Activated CD8-positive, alpha-beta memory T cell treated with anti-CD3 and anti-CD28 coated beads, Interleukin-2, amount 50 U/mL, for 4 hours (primary cell): ENCODE measurements at regions not wholly inside any gene's neighbourhood (a gene's known extent, or its start where the extent isn't known, plus 50 kb on each side); places are given as distances from the start of the nearest gene placed in this dataset.

Experiments used
- DNase-seq: peaks from one replicate; pipeline ENCODE4 v3.0.0-alpha.2; 2020

- DNase-seq: no peak
Observed at GRCh38 chr2:16161768-16162490, 221.6 kb downstream of the MYCN start.

GRCh38 chr2:16161085-16161565 lies 220.8 kb downstream of the MYCN start:
- no peak for DNase-seq

- no peak for DNase-seq
Observed at GRCh38 chr2:16160281-16161084, 220.1 kb downstream of the MYCN start.

DNA sequence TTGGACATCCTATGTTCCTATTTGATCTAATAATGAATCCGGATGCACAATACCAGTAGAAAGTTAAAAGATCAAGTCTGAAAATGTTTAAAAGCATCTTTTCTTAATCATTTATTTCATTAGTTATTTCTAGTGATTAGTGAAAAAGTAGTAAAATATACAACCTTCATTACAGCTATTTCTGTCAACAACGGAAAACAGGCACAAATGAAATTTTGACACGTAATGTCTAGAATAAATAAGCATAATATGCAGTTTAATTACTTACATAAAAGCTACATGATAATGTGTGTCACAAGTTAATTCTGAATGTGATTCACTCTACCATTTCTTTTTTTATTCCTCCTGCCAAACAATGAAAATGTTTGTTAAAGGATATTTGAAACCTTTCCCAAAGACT lies 216.1 kb downstream of the MYCN start:
- DNase-seq: no peak

- no peak for DNase-seq
Observed at GRCh38 chr2:16155766-16156165, 215.4 kb downstream of the MYCN start.

DNA sequence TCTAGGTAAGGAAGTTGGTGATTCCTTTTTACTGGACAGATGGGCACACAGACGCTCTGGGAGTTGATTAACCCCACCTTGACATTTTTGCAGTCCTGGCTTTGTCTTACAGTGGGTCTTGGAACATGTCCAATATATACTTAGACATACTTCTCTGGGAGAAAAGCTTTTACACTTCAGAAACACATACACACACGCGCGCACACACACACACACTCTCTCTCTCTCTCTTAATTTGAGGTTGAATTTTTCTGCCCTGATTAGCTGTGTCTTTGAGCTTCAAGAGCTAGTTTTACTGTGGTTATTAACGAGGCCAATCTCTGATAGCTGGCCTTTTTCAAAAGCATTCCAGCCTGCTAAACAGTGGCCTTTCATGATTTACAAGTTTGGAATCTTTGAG lies 215.0 kb downstream of the MYCN start:
- DNase-seq: no peak

- no peak for DNase-seq
Observed at GRCh38 chr2:16154501-16155280, 214.3 kb downstream of the MYCN start.

- no peak for DNase-seq
Observed at GRCh38 chr2:16154061-16154460, 213.7 kb downstream of the MYCN start.

GRCh38 chr2:16153754-16154035 lies 213.3 kb downstream of the MYCN start:
- DNase-seq: no peak

- DNase-seq: no peak
Observed at GRCh38 chr2:16152928-16153753, 212.8 kb downstream of the MYCN start.

DNA sequence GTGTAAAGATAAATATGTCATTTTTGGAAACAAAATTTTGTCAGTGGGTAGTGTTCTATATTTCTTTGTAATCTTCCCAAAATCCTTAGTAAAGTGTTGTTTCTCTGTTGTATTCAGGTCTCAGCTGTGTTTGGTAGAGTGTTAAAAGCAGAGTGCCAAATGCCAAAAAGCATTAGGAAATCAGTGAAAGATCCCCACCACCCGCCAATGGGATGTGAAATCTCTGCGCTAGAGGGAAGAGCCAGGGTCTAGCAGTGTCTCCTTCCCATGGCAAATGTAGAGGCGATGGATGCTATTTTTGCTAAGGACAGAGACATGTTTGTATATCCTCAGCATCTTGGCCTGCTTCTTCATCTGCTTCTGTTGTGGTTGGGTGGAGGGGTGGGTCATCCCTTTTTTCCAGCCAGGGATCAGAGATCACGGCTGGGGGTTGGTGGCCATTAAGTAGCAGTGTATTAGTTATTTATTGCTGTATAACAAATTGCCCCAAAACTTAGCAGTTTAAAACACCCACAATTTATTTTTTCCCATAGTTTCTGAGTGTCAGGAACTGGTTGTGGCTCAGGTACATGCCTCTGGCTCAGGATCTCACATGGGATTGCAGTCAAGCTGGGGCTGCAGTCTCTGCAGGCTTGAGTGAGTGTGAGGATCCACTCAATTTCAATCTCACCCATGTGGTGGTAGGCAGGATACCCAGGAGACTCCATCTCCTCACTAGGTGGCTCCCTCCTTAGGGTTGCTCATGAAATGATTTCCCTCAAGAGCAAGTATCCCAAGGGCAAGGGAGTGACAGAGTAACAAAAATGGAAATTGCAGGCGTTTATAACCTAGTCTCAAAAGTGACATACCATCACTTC lies 211.9 kb downstream of the MYCN start:
- DNase-seq: no peak

- DNase-seq: no peak
Observed at GRCh38 chr2:16151651-16152050, 211.3 kb downstream of the MYCN start.

DNA sequence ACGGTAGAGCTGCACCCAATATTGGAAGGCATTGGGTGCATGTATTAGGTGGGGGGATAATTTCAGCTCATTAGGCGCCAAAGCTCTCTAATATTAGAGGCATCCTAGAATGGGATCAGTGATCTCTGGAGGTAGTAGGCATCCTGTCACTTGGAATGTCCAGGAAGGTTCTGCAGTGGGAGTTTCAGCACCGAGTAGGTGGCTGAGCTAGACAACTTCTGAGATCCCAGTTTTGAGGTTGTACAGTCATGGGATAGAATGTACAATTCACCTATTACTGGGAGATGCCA lies 210.9 kb downstream of the MYCN start:
- no peak for DNase-seq

GRCh38 chr2:16150456-16151280 lies 210.3 kb downstream of the MYCN start:
- DNase-seq: no peak

DNA sequence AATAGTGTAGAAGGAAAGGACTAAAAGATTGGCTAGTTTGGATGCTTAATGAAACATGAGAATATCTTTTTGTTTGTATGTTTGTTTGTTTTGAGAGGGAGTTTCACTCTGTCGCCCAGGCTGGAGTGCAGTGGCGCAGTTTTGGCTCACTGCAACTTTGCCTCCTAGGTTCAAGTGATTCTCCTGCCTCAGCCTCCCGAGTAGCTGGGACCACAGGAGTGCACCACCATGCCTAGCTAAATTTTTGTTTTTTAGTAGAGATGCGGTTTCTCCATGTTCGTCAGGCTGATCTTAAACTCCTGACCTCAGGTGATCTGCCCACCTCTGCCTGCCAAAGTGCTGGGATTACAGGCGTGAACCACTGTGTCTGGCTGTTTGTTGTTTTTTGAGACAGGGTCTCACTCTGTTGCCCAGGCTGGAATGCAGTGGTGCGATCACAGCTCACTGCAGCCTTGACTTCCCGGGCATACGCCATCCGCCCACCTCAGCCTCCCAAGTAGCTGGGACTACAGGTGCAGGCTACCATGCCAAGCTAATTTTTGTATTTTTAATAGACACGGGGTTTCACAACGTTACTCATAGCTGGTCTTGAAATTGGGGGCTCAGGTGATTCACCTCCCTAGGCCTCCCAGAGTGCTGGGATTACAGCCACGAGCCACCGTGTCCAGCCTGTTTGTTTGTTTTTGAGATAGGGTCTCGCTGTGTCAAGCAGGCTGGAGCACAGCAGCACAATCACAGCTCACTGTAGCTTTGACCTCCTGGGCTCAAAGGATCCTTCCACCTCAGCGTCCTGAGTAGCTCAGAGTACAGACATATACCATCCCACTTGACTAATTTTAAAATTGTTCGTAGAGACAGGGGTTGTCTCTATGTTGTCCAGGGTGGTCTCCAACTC lies 209.2 kb downstream of the MYCN start:
- DNase-seq: no peak

GRCh38 chr2:16148632-16149348 lies 208.4 kb downstream of the MYCN start:
- DNase-seq: no peak

- no peak for DNase-seq
Observed at GRCh38 chr2:16142383-16143361, 202.3 kb downstream of the MYCN start.

- no peak for DNase-seq
Observed at GRCh38 chr2:16141641-16141921, 201.2 kb downstream of the MYCN start.
